Astrocyte (in vitro differentiated cells and primary cell): ENCODE measurements at regions not wholly inside any gene's neighbourhood (a gene's known extent, or its start where the extent isn't known, plus 50 kb on each side); places are given as distances from the start of the nearest gene placed in this dataset.

ENCODE experiments used
- DNase-seq: peaks from one replicate; pipeline ENCODE4 v3.0.0-alpha.2; 2010; ENCODE audit warnings: low read depth
- FAIRE-seq: peaks from 2 replicates; lab custom pipeline; 2011; peaks lifted over from hg19 to GRCh38; lab: Jason Lieb, UNC
- H2AFZ ChIP-seq: 2 replicates; pipeline ENCODE4 v1.6.0; 2012; ENCODE audit warnings: low read depth, low read length, inconsistent platforms
- H3K27ac ChIP-seq: 2 replicates; pipeline ENCODE4 v1.5.1; 2011; ENCODE audit warnings: low read depth, low read length, inconsistent platforms
- H3K27me3 ChIP-seq: 2 replicates; pipeline ENCODE4 v1.6.0; 2011; ENCODE audit warnings: low read length, inconsistent platforms; ENCODE audit not compliant: insufficient read depth
- H3K36me3 ChIP-seq: 2 replicates; pipeline ENCODE4 v1.5.1; 2011; ENCODE audit warnings: low read length, inconsistent platforms; ENCODE audit not compliant: insufficient read depth
- H3K4me1 ChIP-seq: 2 replicates; pipeline ENCODE4 v1.5.1; 2011; ENCODE audit warnings: low read length, inconsistent platforms; ENCODE audit not compliant: insufficient read depth
- H3K4me2 ChIP-seq: 2 replicates; pipeline ENCODE4 v1.6.0; 2012; ENCODE audit warnings: low read length, inconsistent platforms
- H3K4me3 ChIP-seq: 2 replicates; pipeline ENCODE4 v1.5.1; 2011; ENCODE audit warnings: low read depth, mild to moderate bottlenecking, low read length, inconsistent platforms; ENCODE audit not compliant: insufficient read depth
- H3K79me2 ChIP-seq: 2 replicates; pipeline ENCODE4 v1.6.0; 2012; ENCODE audit warnings: mild to moderate bottlenecking, low read length, inconsistent platforms; ENCODE audit not compliant: insufficient read depth
- H3K9ac ChIP-seq: 2 replicates; pipeline ENCODE4 v1.6.0; 2012; ENCODE audit warnings: mild to moderate bottlenecking, low read length, inconsistent platforms
- H3K9me3 ChIP-seq: 2 replicates; pipeline ENCODE4 v1.5.1; 2012; ENCODE audit warnings: low read depth, mild to moderate bottlenecking, low read length, inconsistent platforms; ENCODE audit not compliant: insufficient read depth
- H4K20me1 ChIP-seq: 2 replicates; pipeline ENCODE4 v1.6.0; 2012; ENCODE audit warnings: low read length, inconsistent platforms; ENCODE audit not compliant: insufficient read depth
- H3K27ac Mint-ChIP-seq: one replicate; pipeline ENCODE4 v1.8.0; 2021; ENCODE audit warnings: mild to moderate bottlenecking, mixed read lengths; ENCODE audit not compliant: unreplicated experiment
- H3K27me3 Mint-ChIP-seq: one replicate; pipeline ENCODE4 v1.8.0; 2021; ENCODE audit warnings: low read depth, mixed read lengths; ENCODE audit not compliant: unreplicated experiment
- H3K36me3 Mint-ChIP-seq: one replicate; pipeline ENCODE4 v1.8.0; 2021; ENCODE audit warnings: low read depth, mixed read lengths; ENCODE audit not compliant: unreplicated experiment
- H3K4me1 Mint-ChIP-seq: one replicate; pipeline ENCODE4 v1.8.0; 2021; ENCODE audit warnings: low read depth, mixed read lengths; ENCODE audit not compliant: unreplicated experiment
- H3K4me3 Mint-ChIP-seq: one replicate; pipeline ENCODE4 v1.8.0; 2021; ENCODE audit warnings: mild to moderate bottlenecking, moderate library complexity, mixed read lengths; ENCODE audit not compliant: unreplicated experiment
- H3K9me3 Mint-ChIP-seq: one replicate; pipeline ENCODE4 v1.8.0; 2021; ENCODE audit warnings: mild to moderate bottlenecking, mixed read lengths; ENCODE audit not compliant: unreplicated experiment
- EZH2 ChIP-seq: IDR thresholded peaks from 2 replicates; pipeline ENCODE4 v1.6.1; 2012; ENCODE audit warnings: mild to moderate bottlenecking, low read length, inconsistent platforms; ENCODE audit not compliant: insufficient read depth
- TF ChIP-seq, protein P1 (sequence below): IDR thresholded peaks from 2 replicates; pipeline ENCODE4 v1.5.1; 2011; ENCODE audit warnings: low read depth, mild to moderate bottlenecking, inconsistent platforms, low read length, moderate library complexity; ENCODE audit not compliant: insufficient read depth

DNA sequence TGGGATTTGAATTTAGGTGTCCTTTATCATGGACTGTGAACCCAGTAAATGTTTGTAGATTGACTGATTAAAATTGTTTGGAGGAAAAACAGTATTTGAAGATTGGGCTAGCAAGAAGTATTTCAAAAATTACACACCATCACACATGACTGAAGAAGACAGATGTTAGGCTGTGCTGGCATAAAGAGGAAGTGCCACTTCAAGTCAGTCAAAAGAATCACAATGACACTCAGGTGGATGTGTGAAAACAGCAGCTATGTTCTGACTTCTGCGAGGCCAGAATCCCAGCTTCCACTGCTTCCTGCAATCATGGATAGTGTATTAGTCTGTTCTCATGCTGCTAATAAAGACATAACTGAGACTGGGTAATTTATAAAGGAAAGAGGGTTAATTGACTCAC lies 393.3 kb downstream of the DMRT2 start:
- no peak overlapping the region for H3K27ac Mint-ChIP-seq
- no peak for TF ChIP-seq EZH2
- TF ChIP-seq, protein P1, sequence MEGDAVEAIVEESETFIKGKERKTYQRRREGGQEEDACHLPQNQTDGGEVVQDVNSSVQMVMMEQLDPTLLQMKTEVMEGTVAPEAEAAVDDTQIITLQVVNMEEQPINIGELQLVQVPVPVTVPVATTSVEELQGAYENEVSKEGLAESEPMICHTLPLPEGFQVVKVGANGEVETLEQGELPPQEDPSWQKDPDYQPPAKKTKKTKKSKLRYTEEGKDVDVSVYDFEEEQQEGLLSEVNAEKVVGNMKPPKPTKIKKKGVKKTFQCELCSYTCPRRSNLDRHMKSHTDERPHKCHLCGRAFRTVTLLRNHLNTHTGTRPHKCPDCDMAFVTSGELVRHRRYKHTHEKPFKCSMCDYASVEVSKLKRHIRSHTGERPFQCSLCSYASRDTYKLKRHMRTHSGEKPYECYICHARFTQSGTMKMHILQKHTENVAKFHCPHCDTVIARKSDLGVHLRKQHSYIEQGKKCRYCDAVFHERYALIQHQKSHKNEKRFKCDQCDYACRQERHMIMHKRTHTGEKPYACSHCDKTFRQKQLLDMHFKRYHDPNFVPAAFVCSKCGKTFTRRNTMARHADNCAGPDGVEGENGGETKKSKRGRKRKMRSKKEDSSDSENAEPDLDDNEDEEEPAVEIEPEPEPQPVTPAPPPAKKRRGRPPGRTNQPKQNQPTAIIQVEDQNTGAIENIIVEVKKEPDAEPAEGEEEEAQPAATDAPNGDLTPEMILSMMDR, result no peak
- Histone ChIP-seq H3K4me1 (no peaks in the 10 kb centered on the region), H2AFZ (no peak overlapping the region), H4K20me1 (no peaks in the 10 kb centered on the region), H3K27ac (no peak overlapping the region), H3K36me3 (no peaks in the 10 kb centered on the region), H3K27me3 (no peaks in the 10 kb centered on the region), H3K4me2 (no peak overlapping the region), H3K9me3 (no peaks in the 10 kb centered on the region), H3K79me2 (no peaks in the 10 kb centered on the region), H3K9ac (no peak overlapping the region), H3K4me3 (no peak overlapping the region)
- no peaks in the 10 kb centered on the region for H3K9me3 Mint-ChIP-seq
- H3K4me3 Mint-ChIP-seq, result no peak overlapping the region
- DNase-seq (no peak), FAIRE-seq (no peak)
- peaks cover 11% of the 10 kb centered on the region for H3K27me3 Mint-ChIP-seq
- H3K36me3 Mint-ChIP-seq, result no peaks in the 10 kb centered on the region
- peaks cover 8% of the 10 kb centered on the region for H3K4me1 Mint-ChIP-seq

DNA sequence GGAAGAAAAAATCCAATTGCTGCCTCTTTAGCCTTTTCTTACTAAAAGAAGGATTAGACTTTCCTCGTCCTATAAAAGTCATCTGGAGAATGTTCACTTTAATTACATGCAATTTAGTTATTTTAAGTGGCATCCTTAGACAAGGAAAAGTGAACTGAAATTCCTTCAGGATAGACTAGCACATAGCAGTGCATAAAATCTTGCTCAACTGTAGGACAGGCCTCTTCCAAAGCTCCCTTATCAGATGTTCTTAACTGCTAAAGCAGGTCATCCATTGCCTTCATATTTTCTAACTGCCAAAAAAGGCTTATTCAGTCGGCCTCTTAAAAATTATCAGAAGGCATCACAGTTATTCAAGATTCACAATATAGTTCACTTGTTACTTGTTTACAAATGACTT lies 396.5 kb downstream of the DMRT2 start:
- TF ChIP-seq EZH2, result no peak
- TF ChIP-seq, protein P1, result no peak
- Histone ChIP-seq H4K20me1 (no peaks in the 10 kb centered on the region), H3K4me1 (no peaks in the 10 kb centered on the region), H3K4me3 (no peak overlapping the region), H3K36me3 (no peaks in the 10 kb centered on the region), H3K9me3 (no peaks in the 10 kb centered on the region), H3K9ac (no peak overlapping the region), H3K79me2 (no peaks in the 10 kb centered on the region), H3K27me3 (no peaks in the 10 kb centered on the region), H3K4me2 (no peak overlapping the region), H2AFZ (no peak overlapping the region), H3K27ac (no peak overlapping the region)
- H3K4me1 Mint-ChIP-seq, result peaks cover 8% of the 10 kb centered on the region
- FAIRE-seq, result no peak
- H3K27ac Mint-ChIP-seq, result no peak overlapping the region
- H3K27me3 Mint-ChIP-seq, result peaks cover 8% of the 10 kb centered on the region
- H3K36me3 Mint-ChIP-seq, result no peaks in the 10 kb centered on the region
- H3K9me3 Mint-ChIP-seq, result peaks cover 2% of the 10 kb centered on the region
- no peak for DNase-seq
- no peak overlapping the region for H3K4me3 Mint-ChIP-seq

DNA sequence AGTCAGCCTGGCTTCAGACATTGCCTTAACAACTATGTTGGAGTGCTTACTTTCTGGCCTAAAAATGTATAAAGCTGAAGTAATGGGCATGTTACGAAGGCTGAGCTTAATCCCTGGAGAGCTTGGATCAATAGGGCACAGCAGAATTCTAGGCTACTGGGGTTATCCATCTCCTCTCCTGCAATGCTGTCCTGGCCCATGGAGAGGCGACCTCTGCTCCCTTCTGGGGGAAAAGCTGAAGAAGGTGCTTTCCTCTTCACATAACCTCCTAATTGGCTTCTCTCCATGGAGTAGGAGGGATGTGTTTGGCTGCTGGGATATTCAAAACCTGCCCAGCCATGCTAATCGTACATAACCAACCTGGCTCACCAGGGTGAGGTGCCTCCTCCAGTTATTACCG lies 403.5 kb downstream of the DMRT2 start:
- H4K20me1 ChIP-seq, result no peaks in the 10 kb centered on the region
- Mint-ChIP-seq H3K36me3 (no peaks in the 10 kb centered on the region), H3K27me3 (no peaks in the 10 kb centered on the region), H3K4me3 (no peak overlapping the region), H3K9me3 (peaks cover 2% of the 10 kb centered on the region), H3K4me1 (peaks cover 5% of the 10 kb centered on the region), H3K27ac (no peak overlapping the region)
- H3K36me3 ChIP-seq, result no peaks in the 10 kb centered on the region
- no peaks in the 10 kb centered on the region for H3K27me3 ChIP-seq
- no peak overlapping the region for H3K9ac ChIP-seq
- TF ChIP-seq EZH2, result no peak
- TF ChIP-seq, protein P1, result no peak
- no peak overlapping the region for H3K27ac ChIP-seq
- no peak overlapping the region for H3K4me3 ChIP-seq
- FAIRE-seq (no peak), DNase-seq (no peak)
- H3K79me2 ChIP-seq, result no peaks in the 10 kb centered on the region
- H3K9me3 ChIP-seq, result no peaks in the 10 kb centered on the region
- no peak overlapping the region for H2AFZ ChIP-seq
- H3K4me2 ChIP-seq, result no peak overlapping the region
- no peaks in the 10 kb centered on the region for H3K4me1 ChIP-seq
